ENCODE measurements at regions not wholly inside any gene's neighbourhood (a gene's known extent, or its start where the extent isn't known, plus 50 kb on each side); places are given as distances from the start of the nearest gene placed in this dataset.

DNA sequence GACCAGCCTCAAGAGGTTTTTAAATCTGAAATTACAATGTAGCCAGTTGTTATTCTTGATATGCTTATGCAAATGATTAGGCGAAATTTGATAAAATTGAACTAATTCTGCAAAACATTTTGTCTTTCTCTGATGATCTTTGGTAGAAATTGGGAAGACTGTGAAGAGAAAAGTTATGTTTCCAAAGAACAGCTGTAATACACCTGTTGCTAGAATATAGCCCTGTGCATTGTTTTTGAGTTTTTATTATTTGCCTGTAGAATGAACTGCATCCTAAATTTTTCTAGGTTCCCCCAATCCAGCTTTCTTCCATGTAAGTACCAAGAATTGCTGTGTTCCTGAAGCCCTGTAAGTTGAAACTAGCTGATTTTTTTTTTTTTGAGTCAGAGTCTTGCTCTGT is 81.5 kb upstream of the RHOU start:
- peaks cover 7 to 8% of the 10 kb centered on the region in 2 experiments; a peak in 3 of 4 replicates for H3K4me1 ChIP-seq (ENCODE audit: control insufficient read depth in 1 of 2, insufficient read depth in 2 of 2, low read length in 2 of 2)
- H3K79me2 ChIP-seq (ENCODE audit: insufficient read depth, low read length) = peaks cover 6% of the 10 kb centered on the region
- H2AFZ ChIP-seq (ENCODE audit: low read depth, low read length, poor library complexity, severe bottlenecking) = no peak overlapping the region
- H3K9me2 ChIP-seq (ENCODE audit: insufficient read depth) = no peaks in the 10 kb centered on the region
- ATAC-seq (no peak), DNase-seq (ENCODE audit: low read depth, low spot score) (no peak)
- intact Hi-C loops (cut with micrococcal nuclease) = no loop called here
- POLR2A ChIA-PET = no interaction called here
- no peak overlapping the region for H3K4me3 ChIP-seq (replicated peaks in 1 of 2; ENCODE audit: low read depth in 1 of 2, low read length in 2 of 2)
- RAD21 ChIA-PET (ENCODE audit: low non-redundant PET in 1 of 2, low total read pairs in 2 of 2, uncharacterized antibody in 2 of 2, unreplicated experiment in 2 of 2) = no interaction called here
- no peaks in the 10 kb centered on the region for H3K27me3 ChIP-seq (ENCODE audit: insufficient read depth, low read length)
- H3K9ac ChIP-seq (ENCODE audit: low read length) = no peak overlapping the region
- no peak overlapping the region for H3K27ac ChIP-seq (ENCODE audit: low read depth, low read length)
- H3K36me3 ChIP-seq (ENCODE audit: control insufficient read depth in 1 of 2, insufficient read depth in 2 of 2, low read length in 2 of 2) = no peaks in the 10 kb centered on the region
- TF ChIP-seq, protein P1, sequence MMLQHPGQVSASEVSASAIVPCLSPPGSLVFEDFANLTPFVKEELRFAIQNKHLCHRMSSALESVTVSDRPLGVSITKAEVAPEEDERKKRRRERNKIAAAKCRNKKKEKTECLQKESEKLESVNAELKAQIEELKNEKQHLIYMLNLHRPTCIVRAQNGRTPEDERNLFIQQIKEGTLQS (IDR thresholded peaks at IDR 0.05) = no peak
- TF ChIP-seq SIN3A (IDR thresholded peaks at IDR 0.05; ENCODE audit: low read depth) (no peak), TCF7L2 (IDR thresholded peaks at IDR 0.05; ENCODE audit: borderline replicate concordance, extremely low read depth, insufficient read depth, insufficient read length) (no peak), SRF (IDR thresholded peaks at IDR 0.05; ENCODE audit: low read depth) (no peak), CEBPB (IDR thresholded peaks at IDR 0.05; ENCODE audit: low read depth) (no peak), SP1 (IDR thresholded peaks at IDR 0.05; ENCODE audit: low read depth) (no peak), ZNF274 (IDR thresholded peaks at IDR 0.05; ENCODE audit: low read depth, low read length) (no peak), YY1 (IDR thresholded peaks at IDR 0.05; ENCODE audit: extremely low read depth, insufficient replicate concordance, low read depth, low read length) (no peak), RAD21 (IDR thresholded peaks at IDR 0.05; ENCODE audit: low read depth) (no peak), CBX3 (IDR thresholded peaks at IDR 0.05; ENCODE audit: low read depth) (no peak), ZFX (IDR thresholded peaks at IDR 0.05) (no peak)
- TF ChIP-seq, protein P2, sequence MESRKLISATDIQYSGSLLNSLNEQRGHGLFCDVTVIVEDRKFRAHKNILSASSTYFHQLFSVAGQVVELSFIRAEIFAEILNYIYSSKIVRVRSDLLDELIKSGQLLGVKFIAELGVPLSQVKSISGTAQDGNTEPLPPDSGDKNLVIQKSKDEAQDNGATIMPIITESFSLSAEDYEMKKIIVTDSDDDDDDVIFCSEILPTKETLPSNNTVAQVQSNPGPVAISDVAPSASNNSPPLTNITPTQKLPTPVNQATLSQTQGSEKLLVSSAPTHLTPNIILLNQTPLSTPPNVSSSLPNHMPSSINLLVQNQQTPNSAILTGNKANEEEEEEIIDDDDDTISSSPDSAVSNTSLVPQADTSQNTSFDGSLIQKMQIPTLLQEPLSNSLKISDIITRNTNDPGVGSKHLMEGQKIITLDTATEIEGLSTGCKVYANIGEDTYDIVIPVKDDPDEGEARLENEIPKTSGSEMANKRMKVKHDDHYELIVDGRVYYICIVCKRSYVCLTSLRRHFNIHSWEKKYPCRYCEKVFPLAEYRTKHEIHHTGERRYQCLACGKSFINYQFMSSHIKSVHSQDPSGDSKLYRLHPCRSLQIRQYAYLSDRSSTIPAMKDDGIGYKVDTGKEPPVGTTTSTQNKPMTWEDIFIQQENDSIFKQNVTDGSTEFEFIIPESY (IDR thresholded peaks at IDR 0.05; ENCODE audit: extremely low read depth, insufficient replicate concordance, low read length) = no peak
- CTCF ChIA-PET = interaction anchor here (1.3 kb wide), 1 partner anchor 10 kb away, joined by 3 read pairs; no protein-coding TSS in a partner anchor
- no peak overlapping the region for H3K4me2 ChIP-seq (ENCODE audit: low read length)
- no TSS peak for BruUV-seq (replicated peaks)
- no peaks in the 10 kb centered on the region for H3K9me3 ChIP-seq (ENCODE audit: control insufficient read depth in 1 of 2, insufficient read depth in 1 of 2, low read depth in 1 of 2, low read length in 2 of 2)
- no peaks in the 10 kb centered on the region for H4K20me1 ChIP-seq (ENCODE audit: insufficient read depth)
